Fibroblast of lung (primary cell): ENCODE measurements at regions not wholly inside any gene's neighbourhood (a gene's known extent, or its start where the extent isn't known, plus 50 kb on each side); places are given as distances from the start of the nearest gene placed in this dataset.

Source experiments
- DNase-seq, 2 donors: peaks; one replicate each; pipeline versions ENCODE4 v3.0.0 to v3.0.0-alpha.2; 2010; ENCODE audit warnings: low read depth in 2 of 2
- H2AFZ ChIP-seq: 2 replicates; pipeline ENCODE4 v1.5.1; 2012; ENCODE audit warnings: low read length, control low read depth, inconsistent platforms
- H3K27ac ChIP-seq: 2 replicates; pipeline ENCODE4 v1.5.1; 2011; ENCODE audit warnings: low read length, control low read depth; ENCODE audit not compliant: insufficient read depth
- H3K27me3 ChIP-seq: 2 replicates; pipeline ENCODE4 v1.5.1; 2011; ENCODE audit warnings: mild to moderate bottlenecking, low read length; ENCODE audit not compliant: control insufficient read depth, insufficient read depth
- H3K36me3 ChIP-seq: 2 replicates; pipeline ENCODE4 v1.5.1; 2011; ENCODE audit warnings: low read length; ENCODE audit not compliant: control insufficient read depth, insufficient read depth
- H3K4me1 ChIP-seq: 2 replicates; pipeline ENCODE4 v1.5.1; 2011; ENCODE audit warnings: low read length; ENCODE audit not compliant: control insufficient read depth, insufficient read depth; ENCODE audit errors: extremely low read depth
- H3K4me2 ChIP-seq: 2 replicates; pipeline ENCODE4 v1.5.1; 2011; ENCODE audit warnings: low read length, control low read depth; ENCODE audit not compliant: insufficient read depth; ENCODE audit errors: extremely low read depth
- H3K4me3 ChIP-seq, 4 experiments: fragments of 200-600 bp in 1 of 4; sonication (generic) in 1 of 4; replicated peaks in 1 of 4; 2 replicates each; pipeline ENCODE4 v1.5.1; 2011 to 2016; ENCODE audit warnings: low read length in 4 of 4, low read depth in 3 of 4, mild to moderate bottlenecking in 3 of 4, control low read depth in 2 of 4, inconsistent platforms in 1 of 4, mixed read lengths in 1 of 4; ENCODE audit not compliant: insufficient read depth in 1 of 4; ENCODE audit errors: control extremely low read depth in 1 of 4
- H3K79me2 ChIP-seq: 2 replicates; pipeline ENCODE4 v1.5.1; 2012; ENCODE audit warnings: mild to moderate bottlenecking, low read length, inconsistent platforms; ENCODE audit not compliant: control insufficient read depth, insufficient read depth
- H3K9ac ChIP-seq: 2 replicates; pipeline ENCODE4 v1.5.1; 2011; ENCODE audit warnings: mild to moderate bottlenecking, low read length, control low read depth; ENCODE audit not compliant: insufficient read depth
- H3K9me3 ChIP-seq: 2 replicates; pipeline ENCODE4 v1.5.1; 2012; ENCODE audit warnings: low read depth, low read length; ENCODE audit not compliant: control insufficient read depth, insufficient read depth
- H4K20me1 ChIP-seq: 2 replicates; pipeline ENCODE4 v1.5.1; 2011; ENCODE audit warnings: low read length; ENCODE audit not compliant: control insufficient read depth, insufficient read depth; ENCODE audit errors: extremely low read depth
- EZH2 ChIP-seq: IDR thresholded peaks from 2 replicates; pipeline ENCODE4 v1.5.1; 2012; ENCODE audit warnings: low read length, control low read depth, mild to moderate bottlenecking; ENCODE audit errors: missing control alignments
- TF ChIP-seq, protein P1 (sequence below), 2 donors: IDR thresholded peaks in 1 of 2; conservative IDR thresholded peaks in 1 of 2; 1 replicate in 1 of 2; 2 replicates in 1 of 2; pipeline ENCODE4 v1.5.1; 2011 to 2012; ENCODE audit warnings: low read length in 2 of 2, control low read depth in 1 of 2, inconsistent platforms in 1 of 2, low read depth in 1 of 2, mild to moderate bottlenecking in 1 of 2

DNA sequence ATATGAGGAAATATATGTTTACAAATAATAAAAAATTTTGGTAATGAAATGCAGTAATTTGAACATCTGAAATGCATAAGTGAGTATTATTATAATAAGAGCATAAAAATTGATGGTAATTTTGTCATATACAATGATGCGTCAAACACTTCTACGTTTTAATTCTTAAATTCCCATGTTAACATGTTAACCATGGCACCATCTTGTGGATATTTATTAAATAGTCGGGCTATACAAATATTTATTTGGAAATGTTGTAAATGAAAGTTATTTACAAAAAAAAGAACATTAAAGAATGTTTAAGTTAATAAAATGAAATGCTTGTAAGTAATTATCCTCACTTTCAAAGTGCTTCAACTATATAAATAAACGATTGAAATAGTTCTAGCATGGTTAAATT is 57.2 kb upstream of the C1orf185 start:
- H3K9ac ChIP-seq: no peak overlapping the region
- H4K20me1 ChIP-seq: no peaks in the 10 kb centered on the region
- peak in 1 of 2 donors; percentile 35 for DNase-seq
- H3K27me3 ChIP-seq: no peaks in the 10 kb centered on the region
- H3K4me3 ChIP-seq: no peak overlapping the region
- TF ChIP-seq, protein P1, sequence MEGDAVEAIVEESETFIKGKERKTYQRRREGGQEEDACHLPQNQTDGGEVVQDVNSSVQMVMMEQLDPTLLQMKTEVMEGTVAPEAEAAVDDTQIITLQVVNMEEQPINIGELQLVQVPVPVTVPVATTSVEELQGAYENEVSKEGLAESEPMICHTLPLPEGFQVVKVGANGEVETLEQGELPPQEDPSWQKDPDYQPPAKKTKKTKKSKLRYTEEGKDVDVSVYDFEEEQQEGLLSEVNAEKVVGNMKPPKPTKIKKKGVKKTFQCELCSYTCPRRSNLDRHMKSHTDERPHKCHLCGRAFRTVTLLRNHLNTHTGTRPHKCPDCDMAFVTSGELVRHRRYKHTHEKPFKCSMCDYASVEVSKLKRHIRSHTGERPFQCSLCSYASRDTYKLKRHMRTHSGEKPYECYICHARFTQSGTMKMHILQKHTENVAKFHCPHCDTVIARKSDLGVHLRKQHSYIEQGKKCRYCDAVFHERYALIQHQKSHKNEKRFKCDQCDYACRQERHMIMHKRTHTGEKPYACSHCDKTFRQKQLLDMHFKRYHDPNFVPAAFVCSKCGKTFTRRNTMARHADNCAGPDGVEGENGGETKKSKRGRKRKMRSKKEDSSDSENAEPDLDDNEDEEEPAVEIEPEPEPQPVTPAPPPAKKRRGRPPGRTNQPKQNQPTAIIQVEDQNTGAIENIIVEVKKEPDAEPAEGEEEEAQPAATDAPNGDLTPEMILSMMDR (conservative IDR thresholded peaks at IDR 0.05 in 1 of 2, IDR thresholded peaks at IDR 0.05 in 1 of 2; ENCODE audit: low read depth in 1 of 2, low read length in 2 of 2): no peak
- no peak for TF ChIP-seq EZH2
- no peaks in the 10 kb centered on the region for H3K79me2 ChIP-seq
- no peak overlapping the region for H2AFZ ChIP-seq
- no peak overlapping the region for H3K27ac ChIP-seq
- H3K4me1 ChIP-seq: no peaks in the 10 kb centered on the region
- no peaks in the 10 kb centered on the region for H3K9me3 ChIP-seq
- no peak overlapping the region for H3K4me2 ChIP-seq
- H3K36me3 ChIP-seq: no peaks in the 10 kb centered on the region

DNA sequence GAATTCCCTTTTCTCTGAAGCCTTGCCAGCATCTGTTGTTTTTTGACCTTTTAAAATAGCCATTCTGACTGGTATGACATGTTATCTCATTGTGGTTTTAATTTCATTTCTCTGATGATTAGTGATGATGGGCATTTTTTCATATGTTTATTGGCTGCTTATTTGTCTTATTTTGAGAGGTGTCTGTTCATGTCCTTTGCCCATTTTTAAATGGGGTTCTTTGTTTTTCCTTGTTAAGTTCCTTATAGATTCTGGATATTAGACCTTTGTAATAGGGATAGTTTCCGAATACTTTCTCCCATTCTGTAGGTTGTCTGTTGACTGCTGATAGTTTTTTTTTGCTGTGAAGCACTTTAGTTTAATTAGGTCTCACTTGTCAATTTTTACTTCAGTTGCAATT is 54.0 kb upstream of the C1orf185 start:
- no peaks in the 10 kb centered on the region for H3K27me3 ChIP-seq
- TF ChIP-seq EZH2: no peak
- TF ChIP-seq, protein P1 (conservative IDR thresholded peaks at IDR 0.05 in 1 of 2, IDR thresholded peaks at IDR 0.05 in 1 of 2; ENCODE audit: low read depth in 1 of 2, low read length in 2 of 2): no peak

DNA sequence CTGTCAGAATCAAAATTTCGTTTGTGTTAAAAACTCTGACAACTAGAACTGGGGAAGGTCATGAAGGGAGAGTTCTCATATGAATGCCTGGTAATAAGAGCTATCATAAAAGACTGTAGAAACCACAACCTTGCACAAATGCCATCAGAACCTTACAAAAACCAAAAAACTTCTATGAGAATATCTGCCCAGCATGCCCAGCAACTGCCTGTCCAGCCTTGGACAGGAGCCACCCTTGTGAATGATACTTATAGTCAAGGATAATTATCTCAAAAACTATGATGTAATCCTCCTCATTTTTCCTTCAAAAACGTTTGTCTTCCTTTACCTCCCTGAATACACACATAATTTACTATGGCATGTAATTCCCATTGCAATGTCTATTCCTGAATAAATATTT is 53.4 kb upstream of the C1orf185 start:
- Histone ChIP-seq H3K27me3 (no peaks in the 10 kb centered on the region), H3K9ac (no peak overlapping the region), H3K27ac (no peak overlapping the region), H3K9me3 (no peaks in the 10 kb centered on the region), H2AFZ (no peak overlapping the region), H3K4me3 (no peak overlapping the region), H3K4me1 (no peaks in the 10 kb centered on the region), H3K36me3 (no peaks in the 10 kb centered on the region), H3K79me2 (no peaks in the 10 kb centered on the region), H3K4me2 (no peak overlapping the region), H4K20me1 (no peaks in the 10 kb centered on the region)
- no peak for DNase-seq
- no peak for TF ChIP-seq EZH2
- TF ChIP-seq, protein P1 (conservative IDR thresholded peaks at IDR 0.05 in 1 of 2, IDR thresholded peaks at IDR 0.05 in 1 of 2; ENCODE audit: low read depth in 1 of 2, low read length in 2 of 2): no peak

More for the DNA sequence above, 54.0 kb upstream of the C1orf185 start:
- no peaks in the 10 kb centered on the region for H3K9me3 ChIP-seq
- no peak for DNase-seq
- no peak overlapping the region for H3K27ac ChIP-seq
- H3K9ac ChIP-seq: no peak overlapping the region
- no peaks in the 10 kb centered on the region for H3K4me1 ChIP-seq
- no peak overlapping the region for H2AFZ ChIP-seq
- no peaks in the 10 kb centered on the region for H4K20me1 ChIP-seq
- H3K36me3 ChIP-seq: no peaks in the 10 kb centered on the region
- no peaks in the 10 kb centered on the region for H3K79me2 ChIP-seq
- H3K4me2 ChIP-seq: no peak overlapping the region
- H3K4me3 ChIP-seq: no peak overlapping the region
